H9 (cell line): ENCODE measurements at regions not wholly inside any gene's neighbourhood (a gene's known extent, or its start where the extent isn't known, plus 50 kb on each side); places are given as distances from the start of the nearest gene placed in this dataset.
A peak's percentile ranks its signal among the peaks of the same experiment; 100 is the strongest.
"Not testable (repeated sequence)": the region's sequence is repeated elsewhere in the genome, so short reads cannot be mapped to it uniquely, and the experiment has no call there.

ENCODE experiments used
- DNase-seq: peaks from one replicate; pipeline ENCODE4 v3.0.0-alpha.2; 2017
- H2AFZ ChIP-seq: one replicate; pipeline ENCODE4 v1.6.1; 2013; ENCODE audit warnings: mild to moderate bottlenecking, low read length, control low read depth, moderate library complexity
- H2AK5ac ChIP-seq: 2 replicates; pipeline ENCODE4 v1.6.1; 2013; ENCODE audit warnings: low read length, control low read depth, mixed read lengths; ENCODE audit not compliant: insufficient read length
- H2BK120ac ChIP-seq: one replicate; pipeline ENCODE4 v1.6.1; 2013; ENCODE audit warnings: low read depth, mild to moderate bottlenecking, low read length, control low read depth, inconsistent platforms; ENCODE audit not compliant: poor library complexity, severe bottlenecking
- H2BK12ac ChIP-seq: 2 replicates; pipeline ENCODE4 v1.6.1; 2013; ENCODE audit warnings: low read length, control low read depth, mixed read lengths, low read depth; ENCODE audit not compliant: insufficient read length
- H2BK15ac ChIP-seq: 2 replicates; pipeline ENCODE4 v1.6.1; 2013; ENCODE audit warnings: low read depth, low read length, control low read depth
- H2BK20ac ChIP-seq: one replicate; pipeline ENCODE4 v1.6.1; 2013; ENCODE audit warnings: low read depth, mild to moderate bottlenecking, low read length, control low read depth, inconsistent platforms; ENCODE audit not compliant: poor library complexity, severe bottlenecking
- H2BK5ac ChIP-seq: 2 replicates; pipeline ENCODE4 v1.6.1; 2013; ENCODE audit warnings: low read length, control low read depth, mixed read lengths; ENCODE audit not compliant: insufficient read length
- H3K14ac ChIP-seq: 2 replicates; pipeline ENCODE4 v1.6.1; 2013; ENCODE audit warnings: low read length, control low read depth; ENCODE audit not compliant: insufficient read depth
- H3K18ac ChIP-seq: 2 replicates; pipeline ENCODE4 v1.6.1; 2013; ENCODE audit warnings: low read depth, mild to moderate bottlenecking, mixed read lengths, low read length, control low read depth; ENCODE audit not compliant: insufficient read length
- H3K23ac ChIP-seq: 2 replicates; pipeline ENCODE4 v1.6.1; 2013; ENCODE audit warnings: low read length, control low read depth, mixed read lengths, low read depth; ENCODE audit not compliant: insufficient read length
- H3K23me2 ChIP-seq: 2 replicates; pipeline ENCODE4 v1.6.1; 2013; ENCODE audit warnings: low read depth, mild to moderate bottlenecking, mixed read lengths, low read length, control low read depth; ENCODE audit not compliant: insufficient read length, poor library complexity, severe bottlenecking
- H3K27ac ChIP-seq: 2 replicates; pipeline ENCODE4 v1.5.1; 2013; ENCODE audit warnings: low read length, control low read depth, mixed read lengths, low read depth; ENCODE audit not compliant: insufficient read length
- H3K27me3 ChIP-seq: 2 replicates; pipeline ENCODE4 v1.6.1; 2013; ENCODE audit warnings: low read length, control low read depth, inconsistent platforms; ENCODE audit not compliant: insufficient read depth
- H3K4ac ChIP-seq: 2 replicates; pipeline ENCODE4 v1.6.1; 2013; ENCODE audit warnings: low read depth, mild to moderate bottlenecking, control low read depth, inconsistent platforms, low read length, moderate library complexity
- H3K4me1 ChIP-seq: 2 replicates; pipeline ENCODE4 v1.6.1; 2013; ENCODE audit warnings: low read length, control low read depth, inconsistent platforms; ENCODE audit not compliant: insufficient read depth
- H3K4me2 ChIP-seq: 2 replicates; pipeline ENCODE4 v1.6.1; 2013; ENCODE audit warnings: low read length, control low read depth, mixed read lengths; ENCODE audit not compliant: insufficient read length, insufficient read depth
- H3K56ac ChIP-seq: 2 replicates; pipeline ENCODE4 v1.6.1; 2013; ENCODE audit warnings: low read depth, mild to moderate bottlenecking, mixed read lengths, low read length, control low read depth; ENCODE audit not compliant: insufficient read length
- H3K79me1 ChIP-seq: 2 replicates; pipeline ENCODE4 v1.6.1; 2013; ENCODE audit warnings: low read depth, mild to moderate bottlenecking, moderate library complexity, low read length, control low read depth, inconsistent platforms; ENCODE audit not compliant: insufficient read depth, poor library complexity, severe bottlenecking
- H3K79me2 ChIP-seq: 2 replicates; pipeline ENCODE4 v1.6.1; 2013; ENCODE audit warnings: low read length, control low read depth, inconsistent platforms; ENCODE audit not compliant: insufficient read depth
- H3K9ac ChIP-seq: 2 replicates; pipeline ENCODE4 v1.6.1; 2013; ENCODE audit warnings: low read length, control low read depth, mixed read lengths; ENCODE audit not compliant: insufficient read length; ENCODE audit errors: extremely low read depth
- H3K9me3 ChIP-seq: one replicate; pipeline ENCODE4 v1.6.1; 2013; ENCODE audit warnings: low read depth, low read length, inconsistent platforms; ENCODE audit not compliant: control insufficient read depth
- H3T11ph ChIP-seq: one replicate; pipeline ENCODE4 v1.6.1; 2013; ENCODE audit warnings: mild to moderate bottlenecking, low read length, control low read depth, inconsistent platforms
- H4K20me1 ChIP-seq: one replicate; pipeline ENCODE4 v1.6.1; 2013; ENCODE audit not compliant: control insufficient read depth, insufficient read length, insufficient read depth
- H4K5ac ChIP-seq: 2 replicates; pipeline ENCODE4 v1.6.1; 2013; ENCODE audit warnings: low read depth, mild to moderate bottlenecking, mixed read lengths, low read length, control low read depth; ENCODE audit not compliant: insufficient read length
- H4K8ac ChIP-seq: replicated peaks from 2 replicates; pipeline ENCODE4 v1.6.1; 2013; ENCODE audit warnings: low read length, control low read depth, mixed read lengths, low read depth; ENCODE audit not compliant: insufficient read length
- H4K91ac ChIP-seq: 2 replicates; pipeline ENCODE4 v1.6.1; 2013; ENCODE audit warnings: low read depth, mild to moderate bottlenecking, moderate library complexity, mixed read lengths, low read length, control low read depth; ENCODE audit not compliant: insufficient read length
- H3K27ac Mint-ChIP-seq, 3 experiments: 2 replicates in 2 of 3; 3 replicates in 1 of 3; pipeline ENCODE4 v1.8.0; 2020 to 2021; ENCODE audit warnings: mixed read lengths in 3 of 3, mild to moderate bottlenecking in 1 of 3, moderate library complexity in 1 of 3
- H3K27me3 Mint-ChIP-seq: 2 replicates; pipeline ENCODE4 v1.8.0; 2021; ENCODE audit warnings: low read depth, mild to moderate bottlenecking, moderate library complexity, mixed read lengths
- H3K36me3 Mint-ChIP-seq, 3 experiments: 2 replicates in 2 of 3; 3 replicates in 1 of 3; pipeline ENCODE4 v1.8.0; 2020 to 2021; ENCODE audit warnings: low read depth in 3 of 3, mixed read lengths in 3 of 3; ENCODE audit not compliant: insufficient read depth in 1 of 3
- H3K4me1 Mint-ChIP-seq, 2 experiments: 2 replicates each; pipeline ENCODE4 v1.8.0; 2020; ENCODE audit warnings: mixed read lengths in 2 of 2
- H3K4me3 Mint-ChIP-seq, 2 experiments: 2 replicates in 1 of 2; 3 replicates in 1 of 2; pipeline ENCODE4 v1.8.0; 2020 to 2021; ENCODE audit warnings: mild to moderate bottlenecking in 2 of 2, mixed read lengths in 2 of 2, moderate library complexity in 1 of 2
- H3K9me3 Mint-ChIP-seq, 2 experiments: 2 replicates in 1 of 2; 3 replicates in 1 of 2; pipeline ENCODE4 v1.8.0; 2020; ENCODE audit warnings: mild to moderate bottlenecking in 2 of 2, mixed read lengths in 2 of 2, moderate library complexity in 1 of 2
- WGBS: extraction: QIAGEN DNeasy Blood & Tissue Kit; methylation state at CpG from one replicate; pipeline ENCODE4 v1.1.7; 2013; ENCODE audit warnings: missing lambda C conversion rate, low lambda C conversion rate, mixed read lengths; ENCODE audit not compliant: insufficient read length; ENCODE audit errors: extremely low coverage; 5-methylcytosine and 5-hydroxymethylcytosine counted together

DNA sequence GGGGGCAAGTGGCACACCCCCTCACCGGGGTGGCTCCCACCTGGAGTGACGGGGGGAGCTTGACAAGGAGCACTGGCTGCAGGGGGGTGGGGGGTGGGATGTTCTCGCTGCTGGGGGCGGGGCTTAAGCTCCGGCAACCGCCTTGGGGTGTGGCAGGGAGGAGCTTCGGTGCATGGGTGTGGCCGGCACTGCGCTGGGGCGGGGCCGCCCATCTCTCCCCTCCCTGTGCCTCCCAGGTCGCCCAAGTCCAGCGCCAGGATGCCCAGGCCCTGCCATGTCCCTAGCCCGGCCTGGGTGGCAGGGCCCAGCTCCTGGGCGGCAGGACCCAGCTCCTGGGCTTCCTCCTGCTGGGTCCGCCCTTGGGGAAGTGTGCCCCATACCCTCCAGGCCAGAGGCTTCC, 175.9 kb upstream of the AKAP13 start:
- DNase-seq, H2AFZ ChIP-seq, H3K23ac ChIP-seq, H3K79me2 ChIP-seq, H3K23me2 ChIP-seq, H3K4ac ChIP-seq, H4K5ac ChIP-seq, H2BK120ac ChIP-seq, H2AK5ac ChIP-seq, H2BK5ac ChIP-seq, H3K9ac ChIP-seq, H4K20me1 ChIP-seq, H3K27me3 Mint-ChIP-seq, H3T11ph ChIP-seq, H3K4me1 ChIP-seq, H3K9me3 Mint-ChIP-seq, H3K4me2 ChIP-seq, H3K14ac ChIP-seq, H2BK15ac ChIP-seq, H3K36me3 Mint-ChIP-seq, H3K79me1 ChIP-seq, H3K4me3 Mint-ChIP-seq, H2BK20ac ChIP-seq, H4K91ac ChIP-seq, H3K27ac ChIP-seq, H3K9me3 ChIP-seq, H3K27ac Mint-ChIP-seq, H2BK12ac ChIP-seq, H4K8ac ChIP-seq, H3K4me1 Mint-ChIP-seq, H3K18ac ChIP-seq, H3K56ac ChIP-seq, H3K27me3 ChIP-seq: not testable (repeated sequence)
- WGBS, result no CpG with 5 or more reads among the region's 16 CpGs

GRCh38 chr15:85233791-85234325, 146.5 kb upstream of the AKAP13 start:
- H3K23ac ChIP-seq, H2BK5ac ChIP-seq, H3K36me3 Mint-ChIP-seq, H2AFZ ChIP-seq, H3K79me2 ChIP-seq, H3K4me2 ChIP-seq, H3K9me3 ChIP-seq, H3K4me1 Mint-ChIP-seq, H2BK20ac ChIP-seq, H3K27me3 Mint-ChIP-seq, H3K4me1 ChIP-seq, H3K56ac ChIP-seq, H4K20me1 ChIP-seq, H3K79me1 ChIP-seq, H3K23me2 ChIP-seq, H2BK12ac ChIP-seq, DNase-seq, H3K14ac ChIP-seq, H3K4ac ChIP-seq, H2BK120ac ChIP-seq, H3K9me3 Mint-ChIP-seq, H3K27ac Mint-ChIP-seq, H3K9ac ChIP-seq, H4K5ac ChIP-seq, H4K91ac ChIP-seq, H3K27me3 ChIP-seq, H3K27ac ChIP-seq, H3T11ph ChIP-seq, H3K18ac ChIP-seq, H2BK15ac ChIP-seq, H2AK5ac ChIP-seq, H4K8ac ChIP-seq: not testable (repeated sequence)
- WGBS, result no CpG with 5 or more reads among the region's 62 CpGs
- H3K4me3 Mint-ChIP-seq, result peak overlapping the region; percentile 47 to 63; a peak in 3 of 5 replicates
